ENCODE measurements at regions not wholly inside any gene's neighbourhood (a gene's known extent, or its start where the extent isn't known, plus 50 kb on each side); places are given as distances from the start of the nearest gene placed in this dataset.

- CTCF ChIA-PET: no interaction called here
Measured at GRCh38 chr16:73274140-73274539, 226.2 kb upstream of the ZFHX3 start.

GRCh38 chr16:73268366-73268993, 220.6 kb upstream of the ZFHX3 start:
- Histone ChIP-seq H3K4me2 (ENCODE audit: low read length) (no peak overlapping the region), H4K20me1 (ENCODE audit: insufficient read depth) (no peaks in the 10 kb centered on the region), H3K36me3 (ENCODE audit: control insufficient read depth in 1 of 2, insufficient read depth in 2 of 2, low read length in 2 of 2) (no peaks in the 10 kb centered on the region), H3K79me2 (ENCODE audit: insufficient read depth, low read length) (no peaks in the 10 kb centered on the region), H3K9ac (ENCODE audit: low read length) (no peak overlapping the region), H3K9me3 (ENCODE audit: control insufficient read depth in 1 of 2, insufficient read depth in 1 of 2, low read depth in 1 of 2, low read length in 2 of 2) (no peaks in the 10 kb centered on the region), H3K4me3 (replicated peaks in 1 of 2; ENCODE audit: low read depth in 1 of 2, low read length in 2 of 2) (no peak overlapping the region), H3K27me3 (ENCODE audit: insufficient read depth, low read length) (peaks cover 8% of the 10 kb centered on the region; the same call in 1 of the 2 replicates), H3K4me1 (ENCODE audit: control insufficient read depth in 1 of 2, insufficient read depth in 2 of 2, low read length in 2 of 2) (no peaks in the 10 kb centered on the region), H2AFZ (ENCODE audit: low read depth, low read length, poor library complexity, severe bottlenecking) (no peak overlapping the region), H3K9me2 (ENCODE audit: insufficient read depth) (no peaks in the 10 kb centered on the region), H3K27ac (ENCODE audit: low read depth, low read length) (no peak overlapping the region)
- ChIA-PET RAD21 (ENCODE audit: low non-redundant PET in 1 of 2, low total read pairs in 2 of 2, uncharacterized antibody in 2 of 2, unreplicated experiment in 2 of 2) (no interaction called here), CTCF (no interaction called here), POLR2A (no interaction called here)
- DNase-seq (ENCODE audit: low read depth, low spot score) (no peak), ATAC-seq (peak; percentile 70)
- TF ChIP-seq EGR1 (IDR thresholded peaks at IDR 0.05; ENCODE audit: low read depth) (no peak), RAD21 (IDR thresholded peaks at IDR 0.05; ENCODE audit: low read depth) (peak; percentile 20; the same call in 1 of the 2 replicates)
- TF ChIP-seq, protein P1, sequence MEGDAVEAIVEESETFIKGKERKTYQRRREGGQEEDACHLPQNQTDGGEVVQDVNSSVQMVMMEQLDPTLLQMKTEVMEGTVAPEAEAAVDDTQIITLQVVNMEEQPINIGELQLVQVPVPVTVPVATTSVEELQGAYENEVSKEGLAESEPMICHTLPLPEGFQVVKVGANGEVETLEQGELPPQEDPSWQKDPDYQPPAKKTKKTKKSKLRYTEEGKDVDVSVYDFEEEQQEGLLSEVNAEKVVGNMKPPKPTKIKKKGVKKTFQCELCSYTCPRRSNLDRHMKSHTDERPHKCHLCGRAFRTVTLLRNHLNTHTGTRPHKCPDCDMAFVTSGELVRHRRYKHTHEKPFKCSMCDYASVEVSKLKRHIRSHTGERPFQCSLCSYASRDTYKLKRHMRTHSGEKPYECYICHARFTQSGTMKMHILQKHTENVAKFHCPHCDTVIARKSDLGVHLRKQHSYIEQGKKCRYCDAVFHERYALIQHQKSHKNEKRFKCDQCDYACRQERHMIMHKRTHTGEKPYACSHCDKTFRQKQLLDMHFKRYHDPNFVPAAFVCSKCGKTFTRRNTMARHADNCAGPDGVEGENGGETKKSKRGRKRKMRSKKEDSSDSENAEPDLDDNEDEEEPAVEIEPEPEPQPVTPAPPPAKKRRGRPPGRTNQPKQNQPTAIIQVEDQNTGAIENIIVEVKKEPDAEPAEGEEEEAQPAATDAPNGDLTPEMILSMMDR (IDR thresholded peaks at IDR 0.05 in 2 of 3, conservative IDR thresholded peaks at IDR 0.05 in 1 of 3; ENCODE audit: borderline replicate concordance in 1 of 3, insufficient read depth in 1 of 3, low read depth in 2 of 3, low read length in 2 of 3): peak in 2 of 3 experiments; percentile 14 to 21; a peak in 1 of 6 replicates
- BruUV-seq (replicated peaks): no TSS peak
- intact Hi-C loops (cut with micrococcal nuclease): no loop called here

More at GRCh38 chr16:73274140-73274539, 226.2 kb upstream of the ZFHX3 start:
- ATAC-seq (no peak), DNase-seq (ENCODE audit: low read depth, low spot score) (no peak)
- H2AFZ ChIP-seq (ENCODE audit: low read depth, low read length, poor library complexity, severe bottlenecking): no peak overlapping the region
- no peaks in the 10 kb centered on the region for H4K20me1 ChIP-seq (ENCODE audit: insufficient read depth)
- RAD21 ChIA-PET (ENCODE audit: low non-redundant PET in 1 of 2, low total read pairs in 2 of 2, uncharacterized antibody in 2 of 2, unreplicated experiment in 2 of 2): no interaction called here
- H3K9me2 ChIP-seq (ENCODE audit: insufficient read depth): no peaks in the 10 kb centered on the region
- H3K36me3 ChIP-seq (ENCODE audit: control insufficient read depth in 1 of 2, insufficient read depth in 2 of 2, low read length in 2 of 2): no peaks in the 10 kb centered on the region
- H3K4me2 ChIP-seq (ENCODE audit: low read length): no peak overlapping the region
- no peaks in the 10 kb centered on the region for H3K4me1 ChIP-seq (ENCODE audit: control insufficient read depth in 1 of 2, insufficient read depth in 2 of 2, low read length in 2 of 2)
- no peak overlapping the region for H3K4me3 ChIP-seq (replicated peaks in 1 of 2; ENCODE audit: low read depth in 1 of 2, low read length in 2 of 2)
- BruUV-seq (replicated peaks): no TSS peak
- no peak overlapping the region for H3K9ac ChIP-seq (ENCODE audit: low read length)
- no peak overlapping the region for H3K27ac ChIP-seq (ENCODE audit: low read depth, low read length)
- H3K27me3 ChIP-seq (ENCODE audit: insufficient read depth, low read length): peaks cover 22% of the 10 kb centered on the region
- no peaks in the 10 kb centered on the region for H3K9me3 ChIP-seq (ENCODE audit: control insufficient read depth in 1 of 2, insufficient read depth in 1 of 2, low read depth in 1 of 2, low read length in 2 of 2)
- intact Hi-C loops (cut with micrococcal nuclease): no loop called here
- POLR2A ChIA-PET: no interaction called here
- H3K79me2 ChIP-seq (ENCODE audit: insufficient read depth, low read length): no peaks in the 10 kb centered on the region
- no peak for TF ChIP-seq CBX3 (IDR thresholded peaks at IDR 0.05; ENCODE audit: low read depth)
